Endothelial cell of umbilical vein (primary cell): ENCODE measurements at regions not wholly inside any gene's neighbourhood (a gene's known extent, or its start where the extent isn't known, plus 50 kb on each side); places are given as distances from the start of the nearest gene placed in this dataset.

Source experiments
- BruUV-seq: library from RNA; stranded (reverse); fragments of 400-500 nt; replicated peaks from 2 replicates; lab custom pipeline; 2021; lab: Mats Ljungman, UMichigan
- CTCF ChIA-PET: fragments of 300-600, 350-600 bp; sonication (Branson Sonifier 250); formaldehyde crosslinking; loops from one replicate; lab custom pipeline; 2021; ENCODE audit warnings: antibody characterized with exemption, inconsistent platforms; lab: Charles Lee
- POLR2A ChIA-PET: fragments of 300-600, 350-600 bp; sonication (Branson Sonifier 250); formaldehyde crosslinking; loops from one replicate; lab custom pipeline; 2021; ENCODE audit warnings: antibody characterized with exemption, inconsistent platforms; lab: Charles Lee
- DNase-seq: peaks from one replicate; pipeline ENCODE4 v3.0.0-alpha.2; 2011; ENCODE audit warnings: low read depth, low spot score
- FAIRE-seq: peaks from 2 replicates; lab custom pipeline; 2011; peaks lifted over from hg19 to GRCh38; lab: Jason Lieb, UNC
- H2AFZ ChIP-seq: 2 replicates; pipeline ENCODE4 v1.6.0; 2012; ENCODE audit warnings: low read depth, low read length, control low read depth, inconsistent platforms
- H3K27ac ChIP-seq: 2 replicates; pipeline ENCODE4 v1.5.1; 2011; ENCODE audit warnings: low read depth, mild to moderate bottlenecking, control low read depth, low read length, moderate library complexity; ENCODE audit not compliant: insufficient read depth
- H3K27me3 ChIP-seq, 2 experiments: 2 replicates each; pipeline versions ENCODE4 v1.6.0 to v1.6.1; 2011; ENCODE audit warnings: low read length in 2 of 2, mixed read lengths in 1 of 2; ENCODE audit not compliant: control insufficient read depth in 2 of 2, insufficient read depth in 2 of 2
- H3K36me3 ChIP-seq, 2 experiments: 2 replicates in 1 of 2; 3 replicates in 1 of 2; pipeline ENCODE4 v1.5.1; 2011; ENCODE audit warnings: low read length in 2 of 2, mild to moderate bottlenecking in 1 of 2, moderate library complexity in 1 of 2; ENCODE audit not compliant: control insufficient read depth in 2 of 2, insufficient read depth in 2 of 2; ENCODE audit errors: extremely low read depth in 1 of 2
- H3K4me1 ChIP-seq: 3 replicates; pipeline ENCODE4 v1.5.1; 2011; ENCODE audit warnings: mild to moderate bottlenecking, low read length; ENCODE audit not compliant: control insufficient read depth, insufficient read depth; ENCODE audit errors: extremely low read depth
- H3K4me2 ChIP-seq: 2 replicates; pipeline ENCODE4 v1.6.1; 2011; ENCODE audit warnings: low read length, control low read depth, mixed read lengths; ENCODE audit not compliant: insufficient read depth
- H3K4me3 ChIP-seq, 3 experiments: fragments of 200-600 bp in 1 of 3; sonication (generic), shearing (Covaris generic) in 1 of 3; replicated peaks in 1 of 3; 2 replicates each; pipeline ENCODE4 v1.5.1; 2011 to 2016; ENCODE audit warnings: control low read depth in 3 of 3, low read length in 3 of 3, mild to moderate bottlenecking in 2 of 3, inconsistent platforms in 1 of 3, low read depth in 1 of 3, moderate library complexity in 1 of 3; ENCODE audit not compliant: insufficient read depth in 1 of 3
- H3K79me2 ChIP-seq: 2 replicates; pipeline ENCODE4 v1.6.0; 2012; ENCODE audit warnings: low read length, inconsistent platforms; ENCODE audit not compliant: control insufficient read depth, insufficient read depth
- H3K9ac ChIP-seq: replicated peaks from 2 replicates; pipeline ENCODE3; 2011; ENCODE audit warnings: low read length, control low read depth; ENCODE audit not compliant: insufficient read depth; ENCODE audit errors: extremely low read depth
- H3K9me1 ChIP-seq: replicated peaks from 3 replicates; pipeline ENCODE4 v1.6.0; 2011; ENCODE audit warnings: mild to moderate bottlenecking, low read length; ENCODE audit not compliant: control insufficient read depth, insufficient read depth; ENCODE audit errors: extremely low read depth
- H3K9me3 ChIP-seq: replicated peaks from 2 replicates; pipeline ENCODE4 v1.5.1; 2012; ENCODE audit warnings: low read length, inconsistent platforms; ENCODE audit not compliant: control insufficient read depth, insufficient read depth
- H4K20me1 ChIP-seq: replicated peaks from 2 replicates; pipeline ENCODE3; 2011; ENCODE audit warnings: mild to moderate bottlenecking, low read length; ENCODE audit not compliant: control insufficient read depth, insufficient read depth; ENCODE audit errors: extremely low read depth
- EZH2 ChIP-seq: IDR thresholded peaks from 2 replicates; pipeline ENCODE4 v1.6.1; 2012; ENCODE audit warnings: borderline replicate concordance, low read depth, mild to moderate bottlenecking, moderate library complexity, low read length, inconsistent platforms; ENCODE audit not compliant: severe bottlenecking
- FOS ChIP-seq: IDR thresholded peaks from 2 replicates; pipeline ENCODE4 v1.6.1; 2011; ENCODE audit warnings: mild to moderate bottlenecking, low read length, moderate library complexity, borderline replicate concordance; ENCODE audit not compliant: insufficient read depth
- GATA2 ChIP-seq: IDR thresholded peaks from 2 replicates; pipeline ENCODE4 v1.7.0; 2011; ENCODE audit warnings: low read depth, mild to moderate bottlenecking, moderate library complexity, mixed read lengths, low read length; ENCODE audit not compliant: insufficient read length, insufficient read depth
- JUN ChIP-seq: IDR thresholded peaks from 2 replicates; pipeline ENCODE4 v1.6.1; 2011; ENCODE audit warnings: borderline replicate concordance, low read depth; ENCODE audit not compliant: insufficient read length, insufficient read depth
- MYC ChIP-seq: IDR thresholded peaks from one replicate; pipeline ENCODE4 v1.6.1; 2011; ENCODE audit warnings: mild to moderate bottlenecking, low read depth, low read length
- POLR2A ChIP-seq: IDR thresholded peaks from 2 replicates; pipeline ENCODE4 v1.6.1; 2012; ENCODE audit warnings: low read depth, mild to moderate bottlenecking, control low read depth, low read length
- POLR2AphosphoS5 ChIP-seq: IDR thresholded peaks from 2 replicates; pipeline ENCODE4 v1.6.1; 2012; ENCODE audit warnings: low read depth, mild to moderate bottlenecking, control low read depth, low read length, moderate library complexity; ENCODE audit not compliant: insufficient read depth
- dilution Hi-C: fragments of 300-500 bp; cut with MboI; formaldehyde crosslinking; loops from one replicate; pipeline ENCODE4 v1.15.0; 2019; ENCODE audit warnings: low sequenced_read_pairs; ENCODE audit not compliant: extremely low pct_ligation_motif_present
- intact Hi-C: fragments of 100-400 bp; cut with micrococcal nuclease; formaldehyde crosslinking; loops from one replicate; pipeline ENCODE4 v1.10.0; 2022
- TF ChIP-seq, protein P1 (sequence below): IDR thresholded peaks from 2 replicates; pipeline ENCODE4 v1.6.1; 2011; ENCODE audit not compliant: insufficient read depth, insufficient read length
- TF ChIP-seq, protein P2 (sequence below), 2 donors: IDR thresholded peaks; 1 replicate in 1 of 2; 2 replicates in 1 of 2; pipeline ENCODE4 v1.5.1; 2011; ENCODE audit warnings: low read length in 2 of 2, mild to moderate bottlenecking in 2 of 2, moderate library complexity in 2 of 2, control low read depth in 1 of 2, inconsistent platforms in 1 of 2, low read depth in 1 of 2; ENCODE audit not compliant: insufficient read depth in 1 of 2; ENCODE audit errors: extremely low read depth in 1 of 2

DNA sequence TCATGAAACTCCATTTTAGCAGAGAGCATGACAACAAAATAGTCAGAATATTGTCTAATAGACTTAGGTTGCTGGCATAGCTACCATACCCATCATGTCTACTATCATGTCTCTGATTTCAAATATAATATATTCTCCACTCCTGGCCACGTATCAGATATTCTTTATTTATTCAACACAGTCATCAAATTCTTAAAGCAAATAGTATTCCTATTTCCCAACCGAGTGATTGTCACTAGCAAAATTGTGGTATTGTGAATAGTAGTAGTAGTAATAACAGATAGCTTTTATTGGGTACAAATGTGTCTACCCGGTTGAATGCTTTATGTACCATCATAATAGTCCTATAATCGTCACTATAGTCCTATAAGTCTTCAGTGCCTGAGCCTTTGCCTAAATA, 918.6 kb downstream of the KCNMA1 start:
- intact Hi-C loops (no loop called here), dilution Hi-C loops (no loop called here)
- Histone ChIP-seq H3K9me3 (no peaks in the 10 kb centered on the region), H3K36me3 (no peaks in the 10 kb centered on the region), H3K4me1 (no peaks in the 10 kb centered on the region), H3K9me1 (no peaks in the 10 kb centered on the region), H2AFZ (no peak overlapping the region), H3K79me2 (no peaks in the 10 kb centered on the region), H3K4me2 (no peak overlapping the region), H3K27me3 (no peaks in the 10 kb centered on the region), H3K27ac (no peak overlapping the region), H3K4me3 (no peak overlapping the region), H4K20me1 (no peaks in the 10 kb centered on the region), H3K9ac (no peak overlapping the region)
- no peak for FAIRE-seq
- CTCF ChIA-PET: no interaction called here
- BruUV-seq: no TSS peak
- DNase-seq: no peak
- POLR2A ChIA-PET: no interaction called here
- TF ChIP-seq MYC: no peak
- TF ChIP-seq FOS: no peak
- TF ChIP-seq GATA2: no peak
- TF ChIP-seq POLR2A: no peak
- TF ChIP-seq POLR2AphosphoS5: no peak
- TF ChIP-seq, protein P1, sequence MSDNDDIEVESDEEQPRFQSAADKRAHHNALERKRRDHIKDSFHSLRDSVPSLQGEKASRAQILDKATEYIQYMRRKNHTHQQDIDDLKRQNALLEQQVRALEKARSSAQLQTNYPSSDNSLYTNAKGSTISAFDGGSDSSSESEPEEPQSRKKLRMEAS: no peak
- TF ChIP-seq JUN: no peak
- TF ChIP-seq, protein P2, sequence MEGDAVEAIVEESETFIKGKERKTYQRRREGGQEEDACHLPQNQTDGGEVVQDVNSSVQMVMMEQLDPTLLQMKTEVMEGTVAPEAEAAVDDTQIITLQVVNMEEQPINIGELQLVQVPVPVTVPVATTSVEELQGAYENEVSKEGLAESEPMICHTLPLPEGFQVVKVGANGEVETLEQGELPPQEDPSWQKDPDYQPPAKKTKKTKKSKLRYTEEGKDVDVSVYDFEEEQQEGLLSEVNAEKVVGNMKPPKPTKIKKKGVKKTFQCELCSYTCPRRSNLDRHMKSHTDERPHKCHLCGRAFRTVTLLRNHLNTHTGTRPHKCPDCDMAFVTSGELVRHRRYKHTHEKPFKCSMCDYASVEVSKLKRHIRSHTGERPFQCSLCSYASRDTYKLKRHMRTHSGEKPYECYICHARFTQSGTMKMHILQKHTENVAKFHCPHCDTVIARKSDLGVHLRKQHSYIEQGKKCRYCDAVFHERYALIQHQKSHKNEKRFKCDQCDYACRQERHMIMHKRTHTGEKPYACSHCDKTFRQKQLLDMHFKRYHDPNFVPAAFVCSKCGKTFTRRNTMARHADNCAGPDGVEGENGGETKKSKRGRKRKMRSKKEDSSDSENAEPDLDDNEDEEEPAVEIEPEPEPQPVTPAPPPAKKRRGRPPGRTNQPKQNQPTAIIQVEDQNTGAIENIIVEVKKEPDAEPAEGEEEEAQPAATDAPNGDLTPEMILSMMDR (IDR thresholded peaks at IDR 0.05; ENCODE audit: extremely low read depth in 1 of 2, insufficient read depth in 1 of 2, low read depth in 1 of 2, low read length in 2 of 2): no peak
- TF ChIP-seq EZH2: no peak
